PFSK-1 (cell line): ENCODE measurements at regions not wholly inside any gene's neighbourhood (a gene's known extent, or its start where the extent isn't known, plus 50 kb on each side); places are given as distances from the start of the nearest gene placed in this dataset.

Experiments
- FOXP2 ChIP-seq: optimal IDR thresholded peaks from 2 replicates; pipeline ENCODE3; 2011; ENCODE audit warnings: borderline replicate concordance, control low read depth, inconsistent platforms; ENCODE audit not compliant: insufficient read depth; ENCODE audit errors: extremely low read length, extremely low read depth
- POLR2AphosphoS5 ChIP-seq: IDR thresholded peaks from 2 replicates; pipeline ENCODE4 v1.6.1; 2012; ENCODE audit warnings: low read depth, mild to moderate bottlenecking, control low read depth, low read length, moderate library complexity
- SIN3A ChIP-seq: IDR thresholded peaks from 2 replicates; pipeline ENCODE4 v1.6.1; 2012; ENCODE audit warnings: mild to moderate bottlenecking, low read length, moderate library complexity, borderline replicate concordance; ENCODE audit not compliant: insufficient read depth
- TAF1 ChIP-seq: IDR thresholded peaks from 2 replicates; pipeline ENCODE4 v1.6.1; 2012; ENCODE audit warnings: low read length, control low read depth, borderline replicate concordance; ENCODE audit not compliant: insufficient read depth
- TF ChIP-seq, protein P1 (sequence below), 2 experiments: IDR thresholded peaks; 2 replicates each; pipeline versions ENCODE4 v1.6.1 to v1.8.0; 2011 to 2012; ENCODE audit warnings: low read depth in 2 of 2, low read length in 2 of 2, control low read depth in 1 of 2, inconsistent platforms in 1 of 2, mild to moderate bottlenecking in 1 of 2, moderate library complexity in 1 of 2; ENCODE audit not compliant: insufficient read depth in 1 of 2

DNA sequence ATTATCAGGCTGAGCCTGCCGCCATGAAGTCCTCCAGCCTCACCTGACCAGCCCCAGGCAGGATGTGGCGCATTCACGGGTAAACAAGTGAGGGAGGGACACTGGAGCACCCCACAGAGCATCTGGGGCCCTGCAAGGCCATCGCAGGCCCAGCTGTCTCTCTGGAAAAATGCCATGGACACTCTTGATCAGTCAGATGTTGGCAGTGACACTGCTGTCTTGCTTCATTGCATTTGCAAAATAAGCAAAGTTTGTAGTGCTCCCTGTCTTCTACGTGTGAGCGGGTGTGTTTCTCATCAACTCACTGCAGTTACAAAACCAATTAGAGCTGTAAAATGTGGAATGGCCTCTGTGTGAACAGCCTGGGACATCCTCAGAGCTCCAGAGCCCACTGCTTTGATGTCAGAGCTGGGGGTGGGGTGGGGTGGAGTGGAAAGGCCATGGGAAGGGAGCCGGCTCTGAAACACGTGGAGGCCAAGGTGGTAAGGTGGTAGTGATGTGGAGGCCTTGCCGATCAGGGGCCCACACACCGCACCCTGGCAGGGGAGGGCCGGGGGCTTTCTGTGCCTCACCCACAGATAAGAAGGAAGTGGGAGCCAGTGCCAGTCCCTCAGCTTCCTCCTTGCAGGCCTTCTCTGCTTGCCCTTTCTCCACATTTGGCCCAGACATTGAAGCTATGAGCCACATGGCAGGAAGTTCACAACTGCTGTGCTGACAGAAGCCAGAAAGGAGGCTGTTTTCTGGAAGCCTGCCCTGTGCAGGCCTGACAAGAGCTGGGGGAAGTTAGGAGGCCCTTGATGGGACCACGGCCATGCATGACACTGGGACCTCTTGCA, 254.9 kb downstream of the RHOU start:
- TF ChIP-seq POLR2AphosphoS5 (no peak), FOXP2 (peak; percentile 74), SIN3A (no peak), TAF1 (no peak)
- TF ChIP-seq, protein P1, sequence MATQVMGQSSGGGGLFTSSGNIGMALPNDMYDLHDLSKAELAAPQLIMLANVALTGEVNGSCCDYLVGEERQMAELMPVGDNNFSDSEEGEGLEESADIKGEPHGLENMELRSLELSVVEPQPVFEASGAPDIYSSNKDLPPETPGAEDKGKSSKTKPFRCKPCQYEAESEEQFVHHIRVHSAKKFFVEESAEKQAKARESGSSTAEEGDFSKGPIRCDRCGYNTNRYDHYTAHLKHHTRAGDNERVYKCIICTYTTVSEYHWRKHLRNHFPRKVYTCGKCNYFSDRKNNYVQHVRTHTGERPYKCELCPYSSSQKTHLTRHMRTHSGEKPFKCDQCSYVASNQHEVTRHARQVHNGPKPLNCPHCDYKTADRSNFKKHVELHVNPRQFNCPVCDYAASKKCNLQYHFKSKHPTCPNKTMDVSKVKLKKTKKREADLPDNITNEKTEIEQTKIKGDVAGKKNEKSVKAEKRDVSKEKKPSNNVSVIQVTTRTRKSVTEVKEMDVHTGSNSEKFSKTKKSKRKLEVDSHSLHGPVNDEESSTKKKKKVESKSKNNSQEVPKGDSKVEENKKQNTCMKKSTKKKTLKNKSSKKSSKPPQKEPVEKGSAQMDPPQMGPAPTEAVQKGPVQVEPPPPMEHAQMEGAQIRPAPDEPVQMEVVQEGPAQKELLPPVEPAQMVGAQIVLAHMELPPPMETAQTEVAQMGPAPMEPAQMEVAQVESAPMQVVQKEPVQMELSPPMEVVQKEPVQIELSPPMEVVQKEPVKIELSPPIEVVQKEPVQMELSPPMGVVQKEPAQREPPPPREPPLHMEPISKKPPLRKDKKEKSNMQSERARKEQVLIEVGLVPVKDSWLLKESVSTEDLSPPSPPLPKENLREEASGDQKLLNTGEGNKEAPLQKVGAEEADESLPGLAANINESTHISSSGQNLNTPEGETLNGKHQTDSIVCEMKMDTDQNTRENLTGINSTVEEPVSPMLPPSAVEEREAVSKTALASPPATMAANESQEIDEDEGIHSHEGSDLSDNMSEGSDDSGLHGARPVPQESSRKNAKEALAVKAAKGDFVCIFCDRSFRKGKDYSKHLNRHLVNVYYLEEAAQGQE (IDR thresholded peaks at IDR 0.05; ENCODE audit: insufficient read depth in 1 of 2, low read depth in 2 of 2, low read length in 2 of 2) = no peak
